PC-3 (cell line): ENCODE measurements at regions not wholly inside any gene's neighbourhood (a gene's known extent, or its start where the extent isn't known, plus 50 kb on each side); places are given as distances from the start of the nearest gene placed in this dataset.

ENCODE experiments used
- CTCF ChIP-seq: fragments of 300-600 bp; sonication (generic); conservative IDR thresholded peaks from 2 replicates; pipeline ENCODE4 v1.5.1; 2017; ENCODE audit warnings: antibody characterized with exemption, low read depth, mild to moderate bottlenecking, low read length
- EZH2 ChIP-seq: fragments of 300-600 bp; sonication (generic); IDR thresholded peaks from one replicate; pipeline ENCODE4 v1.6.1; 2017; ENCODE audit warnings: antibody characterized with exemption, mild to moderate bottlenecking, low read length; ENCODE audit not compliant: unreplicated experiment
- EZH2phosphoT487 ChIP-seq: fragments of 300-600 bp; sonication (generic); IDR thresholded peaks from 2 replicates; pipeline ENCODE4 v1.6.1; 2018; ENCODE audit warnings: mild to moderate bottlenecking, antibody characterized with exemption, low read length, borderline replicate concordance

GRCh38 chr1:224866940-224867339, 62.5 kb upstream of the DNAH14 start:
- TF ChIP-seq CTCF (no peak), EZH2phosphoT487 (no peak), EZH2 (no peak)
